ENCODE measurements at regions not wholly inside any gene's neighbourhood (a gene's known extent, or its start where the extent isn't known, plus 50 kb on each side); places are given as distances from the start of the nearest gene placed in this dataset.

- no peak for DNase-seq (ENCODE audit: low spot score)
- H3K9me3 Mint-ChIP-seq (ENCODE audit: unreplicated experiment) = no peaks in the 10 kb centered on the region
- peaks cover 2% of the 10 kb centered on the region for H3K27me3 Mint-ChIP-seq (ENCODE audit: unreplicated experiment)
- H3K4me1 Mint-ChIP-seq (ENCODE audit: unreplicated experiment) = no peaks in the 10 kb centered on the region
- no peaks in the 10 kb centered on the region for H3K36me3 Mint-ChIP-seq (ENCODE audit: low read depth, unreplicated experiment)
- H3K4me3 Mint-ChIP-seq (ENCODE audit: unreplicated experiment) = no peak overlapping the region
- no peak overlapping the region for H3K27ac Mint-ChIP-seq (ENCODE audit: unreplicated experiment)
- TF ChIP-seq CTCF (IDR thresholded peaks at IDR 0.05; ENCODE audit: unreplicated experiment) = no peak
These were observed 2032.8 kb downstream of the PCDH7 start for GRCh38 chr4:32752962-32753361.

DNA sequence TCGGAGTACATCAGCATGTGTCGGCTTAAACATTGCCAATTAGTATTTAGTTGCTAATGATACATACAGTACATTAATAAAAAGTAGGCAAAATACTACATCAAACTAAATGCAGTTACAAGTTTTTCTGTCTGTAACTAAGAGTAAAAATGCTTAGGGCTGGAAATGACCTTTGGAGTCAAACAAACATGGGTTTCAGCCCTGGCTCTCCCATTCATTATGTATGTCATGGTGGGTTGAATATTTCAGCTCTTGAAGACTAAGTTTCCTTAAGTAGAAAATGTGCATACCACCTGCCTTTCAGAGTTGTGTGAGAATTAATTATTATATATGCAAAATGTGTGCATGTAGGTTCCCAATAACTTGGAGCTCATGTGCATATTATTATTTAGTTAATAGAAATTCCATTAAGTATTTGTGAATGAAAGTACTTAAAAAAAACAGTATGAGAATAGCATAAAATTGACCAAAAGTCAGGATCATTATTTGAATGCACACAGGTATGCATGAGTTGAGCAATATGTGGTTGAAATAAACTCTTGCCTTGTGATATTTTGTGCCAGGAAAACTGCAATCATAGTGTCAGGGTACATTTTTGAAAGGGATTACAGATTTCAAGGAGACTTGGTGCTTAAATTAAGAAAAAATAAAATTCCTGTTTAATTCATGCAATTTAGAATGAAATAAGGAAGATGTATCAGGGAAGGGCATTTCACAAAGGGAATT, 2048.7 kb downstream of the PCDH7 start:
- Mint-ChIP-seq H3K4me3 (ENCODE audit: unreplicated experiment) (no peak overlapping the region), H3K27ac (ENCODE audit: unreplicated experiment) (no peak overlapping the region), H3K9me3 (ENCODE audit: unreplicated experiment) (no peaks in the 10 kb centered on the region), H3K4me1 (ENCODE audit: unreplicated experiment) (peaks cover 3% of the 10 kb centered on the region), H3K27me3 (ENCODE audit: unreplicated experiment) (peaks cover 1% of the 10 kb centered on the region), H3K36me3 (ENCODE audit: low read depth, unreplicated experiment) (no peaks in the 10 kb centered on the region)
- no peak for TF ChIP-seq CTCF (IDR thresholded peaks at IDR 0.05; ENCODE audit: unreplicated experiment)
- no peak for DNase-seq (ENCODE audit: low spot score)

- Mint-ChIP-seq H3K4me3 (ENCODE audit: unreplicated experiment) (no peak overlapping the region), H3K36me3 (ENCODE audit: low read depth, unreplicated experiment) (no peaks in the 10 kb centered on the region), H3K4me1 (ENCODE audit: unreplicated experiment) (peaks cover 3% of the 10 kb centered on the region), H3K27me3 (ENCODE audit: unreplicated experiment) (peaks cover 1% of the 10 kb centered on the region), H3K9me3 (ENCODE audit: unreplicated experiment) (no peaks in the 10 kb centered on the region), H3K27ac (ENCODE audit: unreplicated experiment) (no peak overlapping the region)
- no peak for DNase-seq (ENCODE audit: low spot score)
- TF ChIP-seq CTCF (IDR thresholded peaks at IDR 0.05; ENCODE audit: unreplicated experiment) = no peak
These were observed 2051.3 kb downstream of the PCDH7 start for GRCh38 chr4:32771491-32771890.

- H3K36me3 Mint-ChIP-seq (ENCODE audit: low read depth, unreplicated experiment) = no peaks in the 10 kb centered on the region
- TF ChIP-seq CTCF (IDR thresholded peaks at IDR 0.05; ENCODE audit: unreplicated experiment) = no peak
- H3K27me3 Mint-ChIP-seq (ENCODE audit: unreplicated experiment) = no peaks in the 10 kb centered on the region
- H3K4me1 Mint-ChIP-seq (ENCODE audit: unreplicated experiment) = no peaks in the 10 kb centered on the region
- H3K4me3 Mint-ChIP-seq (ENCODE audit: unreplicated experiment) = no peak overlapping the region
- DNase-seq (ENCODE audit: low spot score) = no peak
- no peak overlapping the region for H3K27ac Mint-ChIP-seq (ENCODE audit: unreplicated experiment)
- no peaks in the 10 kb centered on the region for H3K9me3 Mint-ChIP-seq (ENCODE audit: unreplicated experiment)
These were observed 2054.9 kb downstream of the PCDH7 start for GRCh38 chr4:32775049-32775448.

DNA sequence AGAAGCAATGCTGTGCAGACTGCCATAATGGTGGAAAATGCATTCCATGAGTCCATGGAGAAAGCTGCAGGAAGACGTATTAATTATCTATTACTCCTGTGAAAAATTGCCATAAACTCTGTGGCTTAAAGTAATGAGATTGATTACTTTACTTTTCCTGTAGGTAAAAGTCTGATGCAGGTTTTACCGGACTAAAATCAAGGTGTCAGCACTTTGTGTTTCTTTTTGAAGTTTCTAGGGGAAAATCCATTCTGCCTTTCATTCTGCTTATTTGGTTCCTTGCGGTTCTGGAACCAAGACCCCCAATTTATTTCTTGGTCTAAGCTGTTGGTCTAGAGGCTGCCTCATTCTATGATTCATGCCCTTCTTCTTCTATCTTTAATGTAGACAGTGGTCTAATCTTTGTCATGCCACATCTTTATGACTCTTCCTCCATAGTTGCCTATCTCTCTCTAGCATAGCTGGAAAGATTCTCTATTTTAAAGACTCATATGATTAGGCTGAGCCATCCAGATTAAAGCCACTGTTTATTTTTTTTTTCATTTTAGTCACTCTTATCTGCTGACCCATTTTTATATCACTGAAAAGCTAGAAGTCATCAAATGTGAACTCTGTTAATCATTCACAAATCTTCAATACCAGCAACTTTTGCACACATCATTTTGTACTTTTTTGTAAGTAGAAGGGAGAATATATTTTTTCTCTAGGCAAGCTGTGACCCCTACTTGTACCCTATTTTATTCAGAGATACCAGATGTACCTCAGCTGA, 2056.4 kb downstream of the PCDH7 start:
- H3K27ac Mint-ChIP-seq (ENCODE audit: unreplicated experiment) = no peak overlapping the region
- no peaks in the 10 kb centered on the region for H3K4me1 Mint-ChIP-seq (ENCODE audit: unreplicated experiment)
- no peak overlapping the region for H3K4me3 Mint-ChIP-seq (ENCODE audit: unreplicated experiment)
- TF ChIP-seq CTCF (IDR thresholded peaks at IDR 0.05; ENCODE audit: unreplicated experiment) = no peak
- H3K27me3 Mint-ChIP-seq (ENCODE audit: unreplicated experiment) = no peaks in the 10 kb centered on the region
- DNase-seq (ENCODE audit: low spot score) = no peak
- no peaks in the 10 kb centered on the region for H3K36me3 Mint-ChIP-seq (ENCODE audit: low read depth, unreplicated experiment)
- no peaks in the 10 kb centered on the region for H3K9me3 Mint-ChIP-seq (ENCODE audit: unreplicated experiment)

Measured in endothelial cell (in vitro differentiated cells).